CD8-positive, alpha-beta memory T cell (primary cell): ENCODE measurements at regions not wholly inside any gene's neighbourhood (a gene's known extent, or its start where the extent isn't known, plus 50 kb on each side); places are given as distances from the start of the nearest gene placed in this dataset.

Experiments used
- CTCF ChIA-PET: fragments of 350-600 bp; sonication (Branson Sonifier 250); formaldehyde crosslinking; loops from one replicate; lab custom pipeline; 2021; ENCODE audit warnings: antibody characterized with exemption; lab: Charles Lee
- POLR2A ChIA-PET: fragments of 350-600 bp; sonication (Branson Sonifier 250); formaldehyde crosslinking; loops from one replicate; lab custom pipeline; 2021; ENCODE audit warnings: antibody characterized with exemption; lab: Charles Lee
- DNase-seq, 5 donors: peaks; one replicate each; pipeline versions ENCODE4 v3.0.0 to v3.0.0-alpha.2; 2020 to 2022; ENCODE audit warnings: mixed read lengths in 1 of 5
- H3K27ac ChIP-seq: one replicate; pipeline ENCODE4 v1.7.0; 2013; ENCODE audit warnings: low read depth, mild to moderate bottlenecking, low read length, moderate library complexity
- H3K27me3 ChIP-seq: 2 replicates; pipeline ENCODE4 v1.7.0; 2013; ENCODE audit warnings: low read length, mild to moderate bottlenecking; ENCODE audit not compliant: insufficient read depth, poor library complexity, severe bottlenecking
- H3K36me3 ChIP-seq: 2 replicates; pipeline ENCODE4 v1.7.0; 2013; ENCODE audit warnings: mild to moderate bottlenecking, low read length, moderate library complexity; ENCODE audit not compliant: insufficient read depth
- H3K4me1 ChIP-seq: 2 replicates; pipeline ENCODE4 v1.7.0; 2013; ENCODE audit warnings: mild to moderate bottlenecking, low read length, moderate library complexity; ENCODE audit not compliant: insufficient read depth
- H3K4me3 ChIP-seq: 2 replicates; pipeline ENCODE4 v1.7.0; 2013; ENCODE audit warnings: mild to moderate bottlenecking, low read length
- H3K9me3 ChIP-seq: 2 replicates; pipeline ENCODE4 v1.7.0; 2013; ENCODE audit warnings: mild to moderate bottlenecking, low read length
- H3K27ac Mint-ChIP-seq, 8 donors: one replicate each; pipeline ENCODE4 v1.8.0; 2020 to 2021; ENCODE audit warnings: mixed read lengths in 8 of 8, mild to moderate bottlenecking in 6 of 8, inconsistent platforms in 3 of 8, moderate library complexity in 3 of 8
- H3K27me3 Mint-ChIP-seq, 2 donors: one replicate each; pipeline ENCODE4 v1.8.0; 2020 to 2021; ENCODE audit warnings: mixed read lengths in 2 of 2, mild to moderate bottlenecking in 1 of 2, moderate library complexity in 1 of 2
- H3K36me3 Mint-ChIP-seq, 3 donors: one replicate each; pipeline ENCODE4 v1.8.0; 2020 to 2021; ENCODE audit warnings: mixed read lengths in 3 of 3, inconsistent platforms in 1 of 3, mild to moderate bottlenecking in 1 of 3
- H3K4me1 Mint-ChIP-seq, 3 donors: one replicate each; pipeline ENCODE4 v1.8.0; 2020 to 2021; ENCODE audit warnings: mixed read lengths in 3 of 3, inconsistent platforms in 1 of 3, mild to moderate bottlenecking in 1 of 3
- H3K4me3 Mint-ChIP-seq, 7 donors: one replicate each; pipeline ENCODE4 v1.8.0; 2020 to 2021; ENCODE audit warnings: mixed read lengths in 7 of 7, mild to moderate bottlenecking in 6 of 7, moderate library complexity in 4 of 7, inconsistent platforms in 2 of 7
- H3K9me3 Mint-ChIP-seq, 5 donors: one replicate each; pipeline ENCODE4 v1.8.0; 2020 to 2022; ENCODE audit warnings: mixed read lengths in 5 of 5, mild to moderate bottlenecking in 3 of 5, moderate library complexity in 2 of 5, inconsistent platforms in 1 of 5

DNA sequence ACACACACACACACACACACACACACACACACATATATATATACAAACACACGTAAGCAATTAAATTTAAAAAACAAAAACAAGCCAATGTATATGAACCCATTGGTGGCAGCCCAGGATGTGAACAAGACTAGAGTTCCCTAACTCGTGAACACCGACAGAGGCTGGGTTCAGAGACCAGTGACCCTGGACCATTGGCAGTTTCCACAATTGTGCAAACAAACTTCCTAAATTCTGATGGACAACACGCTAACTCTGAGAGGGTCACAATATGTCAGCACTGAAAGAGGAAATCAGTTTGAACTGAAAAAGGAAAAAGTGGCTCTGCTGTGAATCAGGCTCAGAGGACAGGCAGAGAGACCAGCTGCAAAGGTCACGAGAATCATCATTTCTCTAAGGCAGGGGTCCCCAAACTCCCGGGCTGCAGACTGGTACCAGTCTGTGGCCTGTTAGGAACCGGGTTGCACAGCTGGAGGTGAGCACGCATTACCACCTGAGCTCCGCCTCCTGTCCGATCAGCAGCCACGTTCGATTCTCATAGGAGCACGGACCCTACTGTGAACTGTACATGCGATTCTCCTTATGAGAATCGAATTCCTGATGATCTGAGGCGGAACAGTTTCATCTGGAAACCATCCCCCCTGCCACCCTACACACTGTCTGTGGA lies 50.5 kb upstream of the ERO1B start:
- Histone ChIP-seq H3K27me3 (no peaks in the 10 kb centered on the region), H3K36me3 (no peaks in the 10 kb centered on the region), H3K4me3 (no peak overlapping the region), H3K9me3 (no peaks in the 10 kb centered on the region), H3K4me1 (no peaks in the 10 kb centered on the region), H3K27ac (no peak overlapping the region)
- H3K27ac Mint-ChIP-seq, result no peak overlapping the region
- H3K4me1 Mint-ChIP-seq, result no peaks in the 10 kb centered on the region
- H3K9me3 Mint-ChIP-seq, result no peaks in the 10 kb centered on the region
- H3K36me3 Mint-ChIP-seq, result no peaks in the 10 kb centered on the region
- no peak for DNase-seq
- CTCF ChIA-PET, result no interaction called here
- POLR2A ChIA-PET, result no interaction called here
- H3K27me3 Mint-ChIP-seq, result peaks cover 0 to 2% of the 10 kb centered on the region in 2 donors
- H3K4me3 Mint-ChIP-seq, result no peak overlapping the region
